ENCODE measurements at regions not wholly inside any gene's neighbourhood (a gene's known extent, or its start where the extent isn't known, plus 50 kb on each side); places are given as distances from the start of the nearest gene placed in this dataset.

GRCh38 chr18:79597176-79597830, 82.3 kb upstream of the CTDP1 start:
- no peak for DNase-seq (ENCODE audit: low spot score)
- TF ChIP-seq, protein P1, sequence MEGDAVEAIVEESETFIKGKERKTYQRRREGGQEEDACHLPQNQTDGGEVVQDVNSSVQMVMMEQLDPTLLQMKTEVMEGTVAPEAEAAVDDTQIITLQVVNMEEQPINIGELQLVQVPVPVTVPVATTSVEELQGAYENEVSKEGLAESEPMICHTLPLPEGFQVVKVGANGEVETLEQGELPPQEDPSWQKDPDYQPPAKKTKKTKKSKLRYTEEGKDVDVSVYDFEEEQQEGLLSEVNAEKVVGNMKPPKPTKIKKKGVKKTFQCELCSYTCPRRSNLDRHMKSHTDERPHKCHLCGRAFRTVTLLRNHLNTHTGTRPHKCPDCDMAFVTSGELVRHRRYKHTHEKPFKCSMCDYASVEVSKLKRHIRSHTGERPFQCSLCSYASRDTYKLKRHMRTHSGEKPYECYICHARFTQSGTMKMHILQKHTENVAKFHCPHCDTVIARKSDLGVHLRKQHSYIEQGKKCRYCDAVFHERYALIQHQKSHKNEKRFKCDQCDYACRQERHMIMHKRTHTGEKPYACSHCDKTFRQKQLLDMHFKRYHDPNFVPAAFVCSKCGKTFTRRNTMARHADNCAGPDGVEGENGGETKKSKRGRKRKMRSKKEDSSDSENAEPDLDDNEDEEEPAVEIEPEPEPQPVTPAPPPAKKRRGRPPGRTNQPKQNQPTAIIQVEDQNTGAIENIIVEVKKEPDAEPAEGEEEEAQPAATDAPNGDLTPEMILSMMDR (IDR thresholded peaks at IDR 0.05) = no peak
- Histone ChIP-seq H3K27ac (no peak overlapping the region), H3K4me3 (no peak overlapping the region)

DNA sequence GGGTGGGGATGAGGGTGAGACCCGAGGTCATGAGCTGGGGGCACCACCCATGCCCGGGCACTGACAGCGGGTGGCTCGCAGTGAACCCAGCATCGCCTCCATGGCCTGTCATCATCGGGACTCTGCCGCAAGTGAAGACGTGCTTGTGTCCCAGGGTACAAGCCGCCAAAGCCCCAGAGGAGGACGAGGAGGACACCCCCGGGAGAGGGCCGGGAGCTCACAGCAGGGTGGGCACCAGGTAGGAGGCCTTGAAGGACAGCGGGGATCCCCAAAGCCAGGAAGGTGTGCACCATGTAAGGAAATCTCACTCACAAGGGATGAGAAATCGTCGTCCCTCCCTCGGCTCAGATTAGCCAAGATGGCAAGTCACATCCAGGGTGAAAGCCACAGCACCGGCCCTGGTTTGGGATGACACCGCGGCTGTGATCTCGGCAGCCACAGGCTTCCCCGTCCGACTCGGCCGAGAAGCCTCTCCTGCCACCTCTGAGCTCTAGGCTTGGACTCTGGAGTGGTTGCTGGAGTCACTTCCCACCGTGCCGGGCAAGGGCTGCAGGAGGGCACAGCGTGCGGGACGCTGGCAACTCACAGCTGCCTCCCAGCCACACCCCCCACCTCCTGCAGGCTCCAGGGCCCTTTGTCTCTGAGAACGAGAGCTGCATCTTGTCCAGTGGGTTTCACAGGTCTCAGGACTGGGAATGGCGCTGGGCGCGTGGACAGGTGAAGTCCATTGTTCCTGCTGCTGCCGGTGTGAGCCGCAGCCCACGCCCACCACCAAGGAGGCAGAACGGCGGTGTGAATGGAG, 81.6 kb upstream of the CTDP1 start:
- Histone ChIP-seq H3K4me3 (no peak overlapping the region), H3K27ac (no peak overlapping the region)
- DNase-seq (ENCODE audit: low spot score) = peak; percentile 67
- TF ChIP-seq, protein P1 (IDR thresholded peaks at IDR 0.05) = no peak

- Histone ChIP-seq H3K27ac (no peak overlapping the region), H3K4me3 (no peak overlapping the region)
- TF ChIP-seq, protein P1 (IDR thresholded peaks at IDR 0.05) = no peak
- peak; percentile 57 for DNase-seq (ENCODE audit: low spot score)
Observed at GRCh38 chr18:79598633-79599175, 80.9 kb upstream of the CTDP1 start.

- H3K27ac ChIP-seq = no peak overlapping the region
- TF ChIP-seq, protein P1 (IDR thresholded peaks at IDR 0.05) = no peak
- no peak overlapping the region for H3K4me3 ChIP-seq
- peak; percentile 62 for DNase-seq (ENCODE audit: low spot score)
Observed at GRCh38 chr18:79599441-79599931, 80.1 kb upstream of the CTDP1 start.

GRCh38 chr18:79600141-79600540, 79.5 kb upstream of the CTDP1 start:
- peak; percentile 47 for DNase-seq (ENCODE audit: low spot score)
- H3K27ac ChIP-seq = no peak overlapping the region
- TF ChIP-seq, protein P1 (IDR thresholded peaks at IDR 0.05) = no peak
- no peak overlapping the region for H3K4me3 ChIP-seq

DNA sequence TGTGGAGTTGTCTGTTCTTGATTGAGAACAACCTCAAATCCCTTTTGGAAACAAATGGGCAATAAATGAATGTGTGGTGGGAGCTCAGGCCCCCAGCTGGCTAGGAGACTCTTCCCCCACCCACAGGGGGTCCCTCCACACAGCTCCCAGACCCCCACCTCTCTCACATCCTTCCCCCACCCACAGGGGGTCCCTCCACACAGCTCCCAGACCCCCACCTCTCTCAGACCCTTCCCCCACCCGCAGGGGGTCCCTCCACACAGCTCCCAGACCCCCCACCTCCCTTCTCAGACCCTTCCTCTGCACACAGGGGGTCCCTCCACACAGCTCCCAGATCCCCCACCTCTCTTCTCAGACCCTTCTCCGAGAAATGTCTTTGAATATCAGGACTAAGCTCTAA, 79.0 kb upstream of the CTDP1 start:
- DNase-seq (ENCODE audit: low spot score) = no peak
- TF ChIP-seq, protein P1 (IDR thresholded peaks at IDR 0.05) = no peak
- Histone ChIP-seq H3K27ac (no peak overlapping the region), H3K4me3 (no peak overlapping the region)
